Bronchial epithelial cell (primary cell): ENCODE measurements at regions not wholly inside any gene's neighbourhood (a gene's known extent, or its start where the extent isn't known, plus 50 kb on each side); places are given as distances from the start of the nearest gene placed in this dataset.

Experiments
- DNase-seq: peaks from one replicate; pipeline ENCODE4 v3.0.0-alpha.2; 2010; ENCODE audit warnings: low read depth
- FAIRE-seq: peaks from 2 replicates; lab custom pipeline; 2011; peaks lifted over from hg19 to GRCh38; lab: Jason Lieb, UNC
- H3K27me3 ChIP-seq: 2 replicates; pipeline ENCODE4 v1.5.1; 2011; ENCODE audit warnings: low read length; ENCODE audit not compliant: control insufficient read depth, insufficient read depth
- H3K36me3 ChIP-seq: 2 replicates; pipeline ENCODE4 v1.5.1; 2011; ENCODE audit warnings: low read length; ENCODE audit not compliant: control insufficient read depth, insufficient read depth
- H3K4me3 ChIP-seq: 2 replicates; pipeline ENCODE4 v1.5.1; 2011; ENCODE audit warnings: mild to moderate bottlenecking, low read depth, low read length, control low read depth
- CTCF ChIP-seq: IDR thresholded peaks from 2 replicates; pipeline ENCODE4 v1.5.1; 2011; ENCODE audit warnings: mild to moderate bottlenecking, moderate library complexity, low read length, control low read depth, inconsistent platforms; ENCODE audit not compliant: insufficient read depth, severe bottlenecking

- DNase-seq, result peak; percentile 94
- no peak for TF ChIP-seq CTCF
- no peaks in the 10 kb centered on the region for H3K36me3 ChIP-seq
- H3K27me3 ChIP-seq, result no peaks in the 10 kb centered on the region
- FAIRE-seq, result peak; percentile 92
- no peak overlapping the region for H3K4me3 ChIP-seq
These were observed 74.8 kb upstream of the COL5A2 start for GRCh38 chr2:189254268-189254883.

DNA sequence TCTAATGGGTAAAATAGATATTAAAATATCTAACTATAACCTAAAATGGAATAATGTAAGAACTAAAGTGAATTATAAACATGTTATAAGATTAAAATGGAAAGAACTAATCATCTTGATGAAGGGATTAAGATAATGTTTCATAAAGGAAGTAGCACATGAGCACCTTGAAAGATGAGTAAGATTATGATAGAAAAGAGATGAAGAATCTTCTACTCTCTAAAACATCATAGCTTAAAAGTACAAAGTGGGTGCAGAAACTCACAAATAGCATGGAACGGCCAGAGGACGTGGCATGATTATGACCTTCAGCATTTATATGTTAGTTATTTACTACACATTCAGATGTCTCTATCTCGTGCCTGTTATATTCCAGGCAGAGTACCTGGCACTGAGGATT is 76.2 kb upstream of the COL5A2 start:
- Histone ChIP-seq H3K27me3 (no peaks in the 10 kb centered on the region), H3K36me3 (no peaks in the 10 kb centered on the region), H3K4me3 (no peak overlapping the region)
- DNase-seq (no peak), FAIRE-seq (no peak)
- no peak for TF ChIP-seq CTCF

- Histone ChIP-seq H3K36me3 (no peaks in the 10 kb centered on the region), H3K27me3 (no peaks in the 10 kb centered on the region), H3K4me3 (no peak overlapping the region)
- FAIRE-seq, result peak; percentile 86
- TF ChIP-seq CTCF, result no peak
- no peak for DNase-seq
These were observed 79.2 kb upstream of the COL5A2 start for GRCh38 chr2:189258616-189259365.

DNA sequence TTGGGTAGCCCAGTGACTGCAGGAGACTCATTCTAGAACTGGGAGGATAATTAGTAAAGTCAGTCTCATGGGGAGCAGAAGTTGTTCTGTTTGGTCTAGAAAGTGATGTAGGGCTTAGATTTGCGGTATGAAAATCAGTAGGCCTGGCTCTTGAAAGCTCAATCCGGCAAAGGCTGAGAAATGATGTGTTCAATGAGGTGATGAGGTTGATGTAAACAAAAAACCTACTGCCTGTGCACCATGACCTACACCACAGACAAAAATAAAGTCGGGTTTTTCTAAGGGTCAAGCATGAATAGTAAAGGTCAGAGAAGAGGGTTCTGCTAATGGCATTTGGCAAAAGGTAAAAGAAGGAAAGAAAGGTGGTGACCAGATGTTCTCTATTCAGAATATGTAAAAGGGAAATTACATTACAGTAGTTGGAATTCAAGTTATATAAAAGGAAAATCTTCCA is 80.8 kb upstream of the COL5A2 start:
- FAIRE-seq, result no peak
- TF ChIP-seq CTCF, result no peak
- Histone ChIP-seq H3K4me3 (no peak overlapping the region), H3K27me3 (no peaks in the 10 kb centered on the region), H3K36me3 (no peaks in the 10 kb centered on the region)
- DNase-seq, result no peak

GRCh38 chr2:189261431-189261841 is 81.9 kb upstream of the COL5A2 start:
- Histone ChIP-seq H3K4me3 (no peak overlapping the region), H3K27me3 (no peaks in the 10 kb centered on the region), H3K36me3 (no peaks in the 10 kb centered on the region)
- FAIRE-seq, result no peak
- TF ChIP-seq CTCF, result no peak
- DNase-seq, result peak; percentile 88
